ENCODE measurements at regions not wholly inside any gene's neighbourhood (a gene's known extent, or its start where the extent isn't known, plus 50 kb on each side); places are given as distances from the start of the nearest gene placed in this dataset.

DNA sequence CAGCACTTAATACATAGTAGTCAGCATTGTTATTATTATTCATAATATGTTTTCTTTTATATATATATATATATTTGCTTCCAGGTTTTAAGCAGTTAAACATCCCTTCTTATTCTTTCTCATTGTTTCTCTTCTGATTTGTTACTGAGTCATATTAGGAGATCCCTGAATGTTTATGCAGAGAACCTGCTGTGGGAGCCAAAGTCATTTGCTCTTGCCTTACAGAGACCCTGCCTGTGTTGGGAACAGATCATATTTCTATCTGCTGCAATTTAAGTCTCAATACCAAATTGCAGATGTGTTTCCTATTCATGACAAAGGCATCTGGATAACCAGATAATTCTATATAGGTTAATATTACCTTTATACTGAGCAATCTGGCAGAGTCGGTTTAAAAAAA lies 323.0 kb upstream of the UMPS start:
- TF ChIP-seq POLR2A (IDR thresholded peaks at IDR 0.05): no peak
- TF ChIP-seq, protein P1, sequence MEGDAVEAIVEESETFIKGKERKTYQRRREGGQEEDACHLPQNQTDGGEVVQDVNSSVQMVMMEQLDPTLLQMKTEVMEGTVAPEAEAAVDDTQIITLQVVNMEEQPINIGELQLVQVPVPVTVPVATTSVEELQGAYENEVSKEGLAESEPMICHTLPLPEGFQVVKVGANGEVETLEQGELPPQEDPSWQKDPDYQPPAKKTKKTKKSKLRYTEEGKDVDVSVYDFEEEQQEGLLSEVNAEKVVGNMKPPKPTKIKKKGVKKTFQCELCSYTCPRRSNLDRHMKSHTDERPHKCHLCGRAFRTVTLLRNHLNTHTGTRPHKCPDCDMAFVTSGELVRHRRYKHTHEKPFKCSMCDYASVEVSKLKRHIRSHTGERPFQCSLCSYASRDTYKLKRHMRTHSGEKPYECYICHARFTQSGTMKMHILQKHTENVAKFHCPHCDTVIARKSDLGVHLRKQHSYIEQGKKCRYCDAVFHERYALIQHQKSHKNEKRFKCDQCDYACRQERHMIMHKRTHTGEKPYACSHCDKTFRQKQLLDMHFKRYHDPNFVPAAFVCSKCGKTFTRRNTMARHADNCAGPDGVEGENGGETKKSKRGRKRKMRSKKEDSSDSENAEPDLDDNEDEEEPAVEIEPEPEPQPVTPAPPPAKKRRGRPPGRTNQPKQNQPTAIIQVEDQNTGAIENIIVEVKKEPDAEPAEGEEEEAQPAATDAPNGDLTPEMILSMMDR (IDR thresholded peaks at IDR 0.05): no peak
